ENCODE measurements at regions not wholly inside any gene's neighbourhood (a gene's known extent, or its start where the extent isn't known, plus 50 kb on each side); places are given as distances from the start of the nearest gene placed in this dataset.
A peak's percentile ranks its signal among the peaks of the same experiment; 100 is the strongest.

GRCh38 chr13:80664950-80665349 is 324.0 kb upstream of the SPRY2 start:
- no peak for DNase-seq (ENCODE audit: low read depth in 1 of 2, low spot score in 1 of 2)
- in situ Hi-C loops (cut with HindIII; ENCODE audit: low pct_unique_long_range_greater_than_20kb, low sequenced_read_pairs): no loop called here
- no peak for TF ChIP-seq JUND (IDR thresholded peaks at IDR 0.05; ENCODE audit: low read depth)

- in situ Hi-C loops (cut with HindIII; ENCODE audit: low pct_unique_long_range_greater_than_20kb, low sequenced_read_pairs): no loop called here
- no peak for DNase-seq (ENCODE audit: low read depth in 1 of 2, low spot score in 1 of 2)
- TF ChIP-seq JUND (IDR thresholded peaks at IDR 0.05; ENCODE audit: low read depth): no peak
Measured at GRCh38 chr13:80663788-80664187, 322.9 kb upstream of the SPRY2 start.

GRCh38 chr13:80658705-80659104 is 317.8 kb upstream of the SPRY2 start:
- TF ChIP-seq JUND (IDR thresholded peaks at IDR 0.05; ENCODE audit: low read depth): no peak
- in situ Hi-C loops (cut with HindIII; ENCODE audit: low pct_unique_long_range_greater_than_20kb, low sequenced_read_pairs): no loop called here

DNA sequence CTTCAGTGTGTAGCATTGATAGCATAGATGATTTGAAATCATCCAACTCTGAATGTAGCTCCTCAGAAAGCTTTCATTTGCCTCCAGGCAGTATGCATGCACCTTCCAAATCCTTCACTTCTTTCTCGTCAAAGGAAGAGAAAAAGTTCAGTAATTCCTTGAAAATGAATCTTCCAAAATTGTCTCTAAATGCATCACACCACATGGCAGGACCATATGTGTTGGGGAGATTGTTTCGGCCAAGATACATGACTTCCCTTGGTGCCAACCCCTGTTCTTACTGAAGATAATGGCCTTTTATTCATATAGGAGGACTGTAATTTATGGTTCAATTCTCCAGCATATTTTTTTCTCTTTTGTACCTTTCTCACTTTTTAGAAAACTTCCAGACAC is 315.6 kb upstream of the SPRY2 start:
- TF ChIP-seq JUND (IDR thresholded peaks at IDR 0.05; ENCODE audit: low read depth): no peak
- DNase-seq (ENCODE audit: low read depth in 1 of 2, low spot score in 1 of 2): no peak
- in situ Hi-C loops (cut with HindIII; ENCODE audit: low pct_unique_long_range_greater_than_20kb, low sequenced_read_pairs): no loop called here

More at GRCh38 chr13:80658705-80659104, 317.8 kb upstream of the SPRY2 start:
- DNase-seq (ENCODE audit: low read depth in 1 of 2, low spot score in 1 of 2): no peak

GRCh38 chr13:80655778-80656511 is 315.0 kb upstream of the SPRY2 start:
- in situ Hi-C loops (cut with HindIII; ENCODE audit: low pct_unique_long_range_greater_than_20kb, low sequenced_read_pairs): no loop called here
- peak in 1 of 2 experiments; percentile 20 for DNase-seq (ENCODE audit: low read depth in 1 of 2, low spot score in 1 of 2)
- no peak for TF ChIP-seq JUND (IDR thresholded peaks at IDR 0.05; ENCODE audit: low read depth)

DNA sequence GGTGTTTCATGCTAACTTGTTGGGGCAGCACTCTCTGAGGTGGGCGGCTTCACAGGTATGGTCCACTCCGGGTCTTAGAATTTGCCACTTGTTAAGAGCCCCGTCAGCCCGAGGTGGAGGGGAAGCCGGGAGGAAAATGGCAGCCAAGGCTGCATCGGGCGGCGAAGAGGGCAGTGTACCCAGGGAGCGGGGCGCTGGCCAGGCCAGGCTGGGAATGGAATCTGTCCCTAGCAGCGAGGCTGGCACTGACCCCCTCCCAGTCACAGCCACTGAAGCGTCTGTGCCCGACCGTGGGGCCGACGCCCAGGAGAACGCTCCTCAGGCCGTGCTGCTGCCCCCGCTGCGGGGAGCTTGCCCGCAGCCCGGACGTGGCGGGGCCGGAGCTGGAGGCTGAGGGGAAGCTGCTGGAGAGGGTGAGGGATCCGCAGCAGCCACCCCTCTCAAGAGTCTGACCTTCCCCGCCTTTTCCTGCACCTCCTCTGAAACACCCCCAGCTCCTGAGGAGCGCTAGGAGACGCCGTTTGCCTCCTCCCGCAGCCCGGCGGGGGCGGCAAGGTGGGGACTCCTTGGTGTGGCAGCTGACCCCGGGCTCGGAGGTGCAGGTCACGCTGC is 313.8 kb upstream of the SPRY2 start:
- DNase-seq (ENCODE audit: low read depth in 1 of 2, low spot score in 1 of 2): peak in 1 of 2 experiments; percentile 19
- no peak for TF ChIP-seq JUND (IDR thresholded peaks at IDR 0.05; ENCODE audit: low read depth)
- in situ Hi-C loops (cut with HindIII; ENCODE audit: low pct_unique_long_range_greater_than_20kb, low sequenced_read_pairs): no loop called here

DNA sequence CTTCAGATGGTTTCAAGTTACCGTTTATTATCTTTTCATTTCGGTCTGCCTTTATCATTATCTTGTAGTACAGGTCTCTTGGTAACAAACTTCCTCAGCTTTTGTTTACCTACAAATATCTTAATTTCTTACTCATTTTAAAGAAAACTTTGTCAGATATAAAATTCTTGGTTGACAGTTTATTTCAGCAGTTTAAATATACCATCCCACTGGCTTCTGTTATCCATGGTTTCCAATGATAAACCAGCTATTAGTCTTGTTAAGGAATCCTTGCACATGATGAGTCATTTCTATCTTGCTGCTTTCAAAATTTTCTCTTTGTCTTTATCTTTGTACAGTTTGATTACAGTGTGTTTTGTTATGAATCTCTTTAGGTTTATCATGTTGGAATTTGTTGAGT is 308.3 kb upstream of the SPRY2 start:
- in situ Hi-C loops (cut with HindIII; ENCODE audit: low pct_unique_long_range_greater_than_20kb, low sequenced_read_pairs): no loop called here
- DNase-seq (ENCODE audit: low read depth in 1 of 2, low spot score in 1 of 2): no peak
- TF ChIP-seq JUND (IDR thresholded peaks at IDR 0.05; ENCODE audit: low read depth): no peak

DNA sequence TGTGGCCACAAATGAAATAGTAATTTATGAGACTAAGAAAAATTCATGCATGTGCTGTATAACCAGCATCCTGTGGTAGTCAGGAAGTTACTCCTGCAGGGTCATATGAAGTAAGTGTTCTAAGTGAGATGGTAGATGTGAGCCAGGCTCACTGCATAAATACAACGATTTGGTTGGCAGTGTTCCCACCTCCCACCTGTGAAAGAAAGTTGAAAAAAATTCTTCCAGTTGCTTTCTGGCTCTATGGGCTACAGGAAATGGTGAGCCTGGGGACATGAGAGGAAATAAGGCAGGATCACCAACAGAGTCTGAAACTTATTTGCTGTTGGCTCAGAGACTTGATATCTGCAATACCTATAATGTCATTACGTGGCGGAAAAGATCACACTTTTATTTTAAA is 301.7 kb upstream of the SPRY2 start:
- DNase-seq (ENCODE audit: low read depth in 1 of 2, low spot score in 1 of 2): no peak
- in situ Hi-C loops (cut with HindIII; ENCODE audit: low pct_unique_long_range_greater_than_20kb, low sequenced_read_pairs): no loop called here
- TF ChIP-seq JUND (IDR thresholded peaks at IDR 0.05; ENCODE audit: low read depth): no peak

DNA sequence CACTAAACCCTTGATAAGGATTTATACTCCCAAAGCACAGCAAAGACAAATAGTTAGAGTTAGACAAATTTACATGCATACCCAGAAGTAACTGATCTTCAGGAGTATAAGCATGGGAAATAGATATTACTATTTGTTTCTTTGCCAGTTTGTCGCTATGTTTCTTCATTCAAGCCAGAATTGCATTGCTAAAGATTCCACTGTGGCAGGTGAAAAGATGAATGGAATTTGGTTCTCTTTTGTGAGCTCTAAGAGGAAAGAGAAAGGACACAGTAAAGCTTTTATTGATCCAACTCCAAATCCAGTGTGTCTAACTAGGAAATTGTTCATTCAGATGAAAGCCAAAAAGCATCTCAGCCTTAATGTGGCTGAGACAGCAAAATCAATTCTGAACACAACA is 292.3 kb upstream of the SPRY2 start:
- in situ Hi-C loops (cut with HindIII; ENCODE audit: low pct_unique_long_range_greater_than_20kb, low sequenced_read_pairs): no loop called here
- no peak for TF ChIP-seq JUND (IDR thresholded peaks at IDR 0.05; ENCODE audit: low read depth)
- no peak for DNase-seq (ENCODE audit: low read depth in 1 of 2, low spot score in 1 of 2)

GRCh38 chr13:80630685-80631121 is 289.8 kb upstream of the SPRY2 start:
- no peak for TF ChIP-seq JUND (IDR thresholded peaks at IDR 0.05; ENCODE audit: low read depth)
- no peak for DNase-seq (ENCODE audit: low read depth in 1 of 2, low spot score in 1 of 2)
- in situ Hi-C loops (cut with HindIII; ENCODE audit: low pct_unique_long_range_greater_than_20kb, low sequenced_read_pairs): no loop called here

- no peak for TF ChIP-seq JUND (IDR thresholded peaks at IDR 0.05; ENCODE audit: low read depth)
- in situ Hi-C loops (cut with HindIII; ENCODE audit: low pct_unique_long_range_greater_than_20kb, low sequenced_read_pairs): no loop called here
- no peak for DNase-seq (ENCODE audit: low read depth in 1 of 2, low spot score in 1 of 2)
Measured at GRCh38 chr13:80618781-80619180, 277.9 kb upstream of the SPRY2 start.

- DNase-seq (ENCODE audit: low read depth in 1 of 2, low spot score in 1 of 2): no peak
- in situ Hi-C loops (cut with HindIII; ENCODE audit: low pct_unique_long_range_greater_than_20kb, low sequenced_read_pairs): no loop called here
- no peak for TF ChIP-seq JUND (IDR thresholded peaks at IDR 0.05; ENCODE audit: low read depth)
Measured at GRCh38 chr13:80612804-80613203, 271.9 kb upstream of the SPRY2 start.

- no peak for DNase-seq (ENCODE audit: low read depth in 1 of 2, low spot score in 1 of 2)
- no peak for TF ChIP-seq JUND (IDR thresholded peaks at IDR 0.05; ENCODE audit: low read depth)
- in situ Hi-C loops (cut with HindIII; ENCODE audit: low pct_unique_long_range_greater_than_20kb, low sequenced_read_pairs): no loop called here
Measured at GRCh38 chr13:80611310-80611709, 270.4 kb upstream of the SPRY2 start.

Data from T47D (cell line).